ENCODE measurements at regions not wholly inside any gene's neighbourhood (a gene's known extent, or its start where the extent isn't known, plus 50 kb on each side); places are given as distances from the start of the nearest gene placed in this dataset.

DNA sequence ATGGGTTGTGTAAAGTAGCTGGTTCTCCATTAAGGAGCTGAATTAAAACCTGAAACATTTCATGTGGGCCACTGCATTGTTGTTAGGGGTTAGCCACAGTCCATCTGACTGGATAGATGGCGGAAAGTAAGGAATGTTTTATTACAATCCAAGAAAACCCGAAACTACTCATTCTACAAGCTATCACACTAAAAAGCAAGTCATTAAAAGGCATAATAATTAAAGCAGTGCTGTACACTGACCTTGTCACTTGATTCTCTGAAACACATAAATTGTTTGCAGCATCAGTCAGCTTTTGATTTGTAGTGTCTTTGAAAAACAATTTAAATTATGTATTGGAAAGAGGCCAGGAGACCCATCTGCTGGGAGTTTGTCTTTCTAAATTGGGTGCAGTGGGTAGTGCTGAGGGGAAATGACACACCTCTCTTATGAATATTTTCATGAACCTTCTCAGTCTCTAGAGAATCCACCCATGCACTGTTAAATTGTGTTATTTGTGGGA is 75.7 kb upstream of the ANK2 start:
- Histone ChIP-seq H2AFZ (ENCODE audit: low read length) (no peak overlapping the region), H3K4me1 (ENCODE audit: insufficient read depth, low read length) (no peaks in the 10 kb centered on the region)
- no peak for ATAC-seq

GRCh38 chr4:112975567-112976355 is 73.7 kb upstream of the ANK2 start:
- no peaks in the 10 kb centered on the region for H3K27me3 ChIP-seq (ENCODE audit: low read length)
- H2AFZ ChIP-seq (ENCODE audit: low read length) = no peak overlapping the region
- intact Hi-C loops (cut with micrococcal nuclease) = no loop called here
- H3K79me2 ChIP-seq (ENCODE audit: low read length) = no peaks in the 10 kb centered on the region
- no peaks in the 10 kb centered on the region for H3F3A ChIP-seq (ENCODE audit: low read length, unreplicated experiment)
- no peaks in the 10 kb centered on the region for H4K20me1 ChIP-seq (ENCODE audit: low read length)
- H3K4me1 ChIP-seq (ENCODE audit: insufficient read depth, low read length) = no peaks in the 10 kb centered on the region; the same call in 1 of the 2 replicates
- H3K27ac ChIP-seq (ENCODE audit: low read length) = no peak overlapping the region
- no peak overlapping the region for H3K4me2 ChIP-seq (ENCODE audit: low read length)
- no peak for TF ChIP-seq EZH2 (IDR thresholded peaks at IDR 0.05; ENCODE audit: low read length, unreplicated experiment)
- H3K9me2 ChIP-seq (replicated peaks; ENCODE audit: low read length) = no peaks in the 10 kb centered on the region
- CTCF ChIA-PET = interaction anchor here (0.6 kb wide), 1 partner anchor 45 kb away, joined by 3 read pairs; no protein-coding TSS in a partner anchor
- DNase-seq (no peak), ATAC-seq (no peak)
- no peak overlapping the region for H3K9ac ChIP-seq (ENCODE audit: low read length)
- POLR2A ChIA-PET (ENCODE audit: unreplicated experiment) = no interaction called here
- no peaks in the 10 kb centered on the region for H3K36me3 ChIP-seq (ENCODE audit: low read depth, low read length)
- BruUV-seq (replicated peaks) = no TSS peak
- no peak overlapping the region for H3K4me3 ChIP-seq (ENCODE audit: low read length)
- H3K9me3 ChIP-seq (ENCODE audit: low read length) = no peaks in the 10 kb centered on the region

More for the DNA sequence above, 75.7 kb upstream of the ANK2 start:
- no peaks in the 10 kb centered on the region for H3F3A ChIP-seq (ENCODE audit: low read length, unreplicated experiment)
- H3K9me2 ChIP-seq (replicated peaks; ENCODE audit: low read length) = no peaks in the 10 kb centered on the region
- H3K27ac ChIP-seq (ENCODE audit: low read length) = no peak overlapping the region
- no peaks in the 10 kb centered on the region for H3K27me3 ChIP-seq (ENCODE audit: low read length)
- H4K20me1 ChIP-seq (ENCODE audit: low read length) = no peaks in the 10 kb centered on the region
- H3K9ac ChIP-seq (ENCODE audit: low read length) = no peak overlapping the region
- H3K9me3 ChIP-seq (ENCODE audit: low read length) = no peaks in the 10 kb centered on the region
- intact Hi-C loops (cut with micrococcal nuclease) = no loop called here
- no peak for TF ChIP-seq EZH2 (IDR thresholded peaks at IDR 0.05; ENCODE audit: low read length, unreplicated experiment)
- TF ChIP-seq EZH2phosphoT487 (IDR thresholded peaks at IDR 0.05; ENCODE audit: borderline replicate concordance, low read length) = no peak
- TF ChIP-seq, protein P1, sequence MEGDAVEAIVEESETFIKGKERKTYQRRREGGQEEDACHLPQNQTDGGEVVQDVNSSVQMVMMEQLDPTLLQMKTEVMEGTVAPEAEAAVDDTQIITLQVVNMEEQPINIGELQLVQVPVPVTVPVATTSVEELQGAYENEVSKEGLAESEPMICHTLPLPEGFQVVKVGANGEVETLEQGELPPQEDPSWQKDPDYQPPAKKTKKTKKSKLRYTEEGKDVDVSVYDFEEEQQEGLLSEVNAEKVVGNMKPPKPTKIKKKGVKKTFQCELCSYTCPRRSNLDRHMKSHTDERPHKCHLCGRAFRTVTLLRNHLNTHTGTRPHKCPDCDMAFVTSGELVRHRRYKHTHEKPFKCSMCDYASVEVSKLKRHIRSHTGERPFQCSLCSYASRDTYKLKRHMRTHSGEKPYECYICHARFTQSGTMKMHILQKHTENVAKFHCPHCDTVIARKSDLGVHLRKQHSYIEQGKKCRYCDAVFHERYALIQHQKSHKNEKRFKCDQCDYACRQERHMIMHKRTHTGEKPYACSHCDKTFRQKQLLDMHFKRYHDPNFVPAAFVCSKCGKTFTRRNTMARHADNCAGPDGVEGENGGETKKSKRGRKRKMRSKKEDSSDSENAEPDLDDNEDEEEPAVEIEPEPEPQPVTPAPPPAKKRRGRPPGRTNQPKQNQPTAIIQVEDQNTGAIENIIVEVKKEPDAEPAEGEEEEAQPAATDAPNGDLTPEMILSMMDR (conservative IDR thresholded peaks at IDR 0.05; ENCODE audit: low read depth, low read length) = no peak
- H3K36me3 ChIP-seq (ENCODE audit: low read depth, low read length) = no peaks in the 10 kb centered on the region
- ChIA-PET POLR2A (ENCODE audit: unreplicated experiment) (no interaction called here), CTCF (no interaction called here)
- BruUV-seq (replicated peaks) = no TSS peak
- no peak overlapping the region for H3K4me3 ChIP-seq (ENCODE audit: low read length)
- no peak overlapping the region for H3K4me2 ChIP-seq (ENCODE audit: low read length)
- no peaks in the 10 kb centered on the region for H3K79me2 ChIP-seq (ENCODE audit: low read length)
- no peak for DNase-seq

- TF ChIP-seq EZH2phosphoT487 (IDR thresholded peaks at IDR 0.05; ENCODE audit: borderline replicate concordance, low read length) (no peak), EZH2 (IDR thresholded peaks at IDR 0.05; ENCODE audit: low read length, unreplicated experiment) (no peak)
- TF ChIP-seq, protein P1 (conservative IDR thresholded peaks at IDR 0.05; ENCODE audit: low read depth, low read length) = no peak
- Histone ChIP-seq H3K4me3 (ENCODE audit: low read length) (no peak overlapping the region), H3K79me2 (ENCODE audit: low read length) (no peaks in the 10 kb centered on the region), H3F3A (ENCODE audit: low read length, unreplicated experiment) (no peaks in the 10 kb centered on the region), H3K27ac (ENCODE audit: low read length) (no peak overlapping the region), H3K36me3 (ENCODE audit: low read depth, low read length) (no peaks in the 10 kb centered on the region), H4K20me1 (ENCODE audit: low read length) (no peaks in the 10 kb centered on the region), H2AFZ (ENCODE audit: low read length) (no peak overlapping the region), H3K9me3 (ENCODE audit: low read length) (no peaks in the 10 kb centered on the region), H3K27me3 (ENCODE audit: low read length) (no peaks in the 10 kb centered on the region), H3K4me2 (ENCODE audit: low read length) (no peak overlapping the region), H3K4me1 (ENCODE audit: insufficient read depth, low read length) (no peaks in the 10 kb centered on the region; the same call in 1 of the 2 replicates), H3K9ac (ENCODE audit: low read length) (no peak overlapping the region), H3K9me2 (replicated peaks; ENCODE audit: low read length) (no peaks in the 10 kb centered on the region)
- CTCF ChIA-PET = no interaction called here
- POLR2A ChIA-PET (ENCODE audit: unreplicated experiment) = no interaction called here
- DNase-seq (peak; percentile 65), ATAC-seq (no peak)
- BruUV-seq (replicated peaks) = no TSS peak
- intact Hi-C loops (cut with micrococcal nuclease) = no loop called here
Observed at GRCh38 chr4:112978691-112979472, 70.6 kb upstream of the ANK2 start.

All from PC-3 (cell line).